Daoy (cell line): ENCODE measurements at regions not wholly inside any gene's neighbourhood (a gene's known extent, or its start where the extent isn't known, plus 50 kb on each side); places are given as distances from the start of the nearest gene placed in this dataset.

ENCODE experiments used
- DNase-seq: peaks from one replicate; pipeline ENCODE4 v3.0.0-alpha.2; 2015; ENCODE audit warnings: low read depth

- no peak for DNase-seq
Measured at GRCh38 chr5:125376059-125376641, 629.7 kb upstream of the ZNF608 start.

GRCh38 chr5:125377141-125377540, 630.7 kb upstream of the ZNF608 start:
- no peak for DNase-seq

- no peak for DNase-seq
Measured at GRCh38 chr5:125381290-125381689, 634.9 kb upstream of the ZNF608 start.

- DNase-seq, result no peak
Measured at GRCh38 chr5:125384071-125384470, 637.6 kb upstream of the ZNF608 start.

GRCh38 chr5:125390326-125390725, 643.9 kb upstream of the ZNF608 start:
- no peak for DNase-seq

- no peak for DNase-seq
Measured at GRCh38 chr5:125393221-125393815, 646.9 kb upstream of the ZNF608 start.

GRCh38 chr5:125394661-125395280, 648.3 kb upstream of the ZNF608 start:
- peak; percentile 12 for DNase-seq

- DNase-seq, result no peak
Measured at GRCh38 chr5:125396462-125396861, 650.0 kb upstream of the ZNF608 start.

GRCh38 chr5:125398466-125398865, 652.0 kb upstream of the ZNF608 start:
- DNase-seq, result no peak

GRCh38 chr5:125399885-125400284, 653.4 kb upstream of the ZNF608 start:
- DNase-seq, result no peak

GRCh38 chr5:125401724-125402622, 655.5 kb upstream of the ZNF608 start:
- no peak for DNase-seq

GRCh38 chr5:125402787-125403186, 656.3 kb upstream of the ZNF608 start:
- no peak for DNase-seq

GRCh38 chr5:125404056-125404455, 657.6 kb upstream of the ZNF608 start:
- DNase-seq, result no peak

GRCh38 chr5:125408448-125409233, 662.2 kb upstream of the ZNF608 start:
- DNase-seq, result peak; percentile 91

GRCh38 chr5:125409234-125409860, 662.9 kb upstream of the ZNF608 start:
- peak; percentile 89 for DNase-seq

- peak; percentile 35 for DNase-seq
Measured at GRCh38 chr5:125409861-125410536, 663.6 kb upstream of the ZNF608 start.

- peak; percentile 53 for DNase-seq
Measured at GRCh38 chr5:125410537-125411070, 664.2 kb upstream of the ZNF608 start.

- DNase-seq, result peak; percentile 65
Measured at GRCh38 chr5:125411071-125411743, 664.8 kb upstream of the ZNF608 start.

- peak; percentile 47 for DNase-seq
Measured at GRCh38 chr5:125411744-125412560, 665.5 kb upstream of the ZNF608 start.
